COLO668 (cell line): ENCODE measurements at regions not wholly inside any gene's neighbourhood (a gene's known extent, or its start where the extent isn't known, plus 50 kb on each side); places are given as distances from the start of the nearest gene placed in this dataset.
"Not testable (repeated sequence)": the region's sequence is repeated elsewhere in the genome, so short reads cannot be mapped to it uniquely, and the experiment has no call there.

Source experiments
- DNase-seq: peaks from one replicate; lab custom pipeline; 2025; ENCODE audit not compliant: unreplicated experiment; lab: John Stamatoyannopoulos, UW

DNA sequence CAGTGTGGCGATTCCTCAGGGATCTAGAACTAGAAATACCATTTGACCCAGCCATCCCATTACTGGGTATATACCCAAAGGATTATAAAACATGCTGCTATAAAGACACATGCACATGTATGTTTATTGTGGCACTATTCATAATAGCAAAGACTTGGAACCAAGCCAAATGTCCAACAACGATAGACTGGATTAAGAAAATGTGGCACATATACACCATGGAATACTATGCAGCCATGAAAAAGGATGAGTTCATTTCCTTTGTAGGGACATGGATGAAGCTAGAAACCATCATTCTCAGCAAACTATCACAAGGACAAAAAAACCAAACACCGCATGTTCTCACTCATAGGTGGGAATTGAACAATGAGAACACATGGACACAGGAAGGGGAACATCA lies 335.8 kb upstream of the PCDH18 start:
- not testable (repeated sequence) for DNase-seq

DNA sequence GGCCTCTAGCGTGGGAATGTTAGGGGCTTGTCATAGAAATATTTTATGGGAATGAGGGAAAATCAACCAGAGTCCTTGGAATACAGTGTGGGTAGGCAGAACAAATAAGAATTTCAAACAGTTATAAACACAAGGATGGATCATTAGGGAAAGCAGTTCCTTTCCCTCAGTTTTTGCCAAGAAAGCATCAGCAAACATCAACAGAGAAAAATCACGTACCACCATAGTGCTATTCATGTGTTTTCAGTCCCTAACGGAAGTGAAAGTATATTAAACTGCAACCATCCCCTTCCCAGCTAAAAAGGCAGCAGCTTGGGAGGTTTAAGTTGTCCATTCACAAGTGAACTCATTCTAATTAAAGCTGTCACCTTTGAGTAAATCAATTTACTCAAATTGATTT lies 334.4 kb upstream of the PCDH18 start:
- DNase-seq = no peak

DNA sequence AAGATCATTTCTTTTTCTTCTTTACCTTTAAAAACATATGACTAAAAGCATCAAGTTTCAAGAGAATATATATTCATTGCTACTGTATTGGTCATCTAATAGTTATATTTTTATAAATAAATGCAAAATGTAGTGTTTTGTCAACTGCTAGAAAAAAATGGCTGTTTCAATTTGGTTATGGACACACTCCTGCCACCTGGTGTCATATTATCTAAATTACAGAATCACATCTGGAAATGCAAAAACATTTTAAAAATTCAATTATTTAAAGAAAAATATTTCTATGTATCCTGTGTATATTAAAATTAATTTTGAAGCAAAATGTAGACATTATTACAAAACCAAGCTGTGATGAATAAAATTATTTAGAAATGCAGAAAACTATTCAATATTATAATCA lies 329.4 kb upstream of the PCDH18 start:
- no peak for DNase-seq

DNA sequence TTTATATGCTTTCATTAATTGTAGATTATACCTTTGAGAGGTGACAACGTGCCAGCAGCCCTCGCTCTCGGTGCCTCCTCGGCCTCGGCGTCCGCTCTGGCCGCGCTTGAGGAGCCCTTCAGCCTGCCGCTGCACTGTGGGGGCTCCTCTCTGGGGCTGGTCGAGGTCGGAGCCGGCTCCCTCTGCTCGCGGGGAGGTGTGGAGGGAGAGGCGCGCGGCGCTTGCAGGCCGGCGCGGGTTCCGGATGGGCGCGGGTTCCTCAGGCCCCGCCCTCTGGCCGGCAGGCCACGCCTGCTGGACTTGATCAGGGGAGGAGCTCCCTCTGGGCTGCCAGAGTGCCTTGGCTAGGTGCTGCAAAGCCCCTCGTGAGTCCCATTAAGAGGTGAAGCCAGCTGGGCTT lies 321.1 kb upstream of the PCDH18 start:
- DNase-seq = no peak

DNA sequence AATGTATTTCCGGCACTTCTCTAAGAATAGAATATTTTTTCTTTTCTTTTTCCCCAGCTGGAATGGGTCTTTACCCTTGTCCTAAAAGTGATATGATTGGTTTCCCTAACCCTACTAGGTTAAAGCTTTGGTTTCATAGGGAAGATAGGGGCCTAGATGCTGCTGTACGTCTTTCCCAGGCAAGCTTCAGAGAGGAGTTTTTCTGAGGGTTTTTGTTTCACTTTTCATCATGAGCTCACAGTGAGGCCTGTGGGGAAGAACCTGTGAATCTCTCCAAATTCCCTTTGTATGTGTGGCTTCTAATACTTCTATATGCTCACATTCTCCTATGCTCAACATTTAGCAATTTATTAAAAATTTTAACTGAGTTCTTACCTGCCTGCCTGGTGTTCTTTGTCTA lies 320.0 kb upstream of the PCDH18 start:
- no peak for DNase-seq

DNA sequence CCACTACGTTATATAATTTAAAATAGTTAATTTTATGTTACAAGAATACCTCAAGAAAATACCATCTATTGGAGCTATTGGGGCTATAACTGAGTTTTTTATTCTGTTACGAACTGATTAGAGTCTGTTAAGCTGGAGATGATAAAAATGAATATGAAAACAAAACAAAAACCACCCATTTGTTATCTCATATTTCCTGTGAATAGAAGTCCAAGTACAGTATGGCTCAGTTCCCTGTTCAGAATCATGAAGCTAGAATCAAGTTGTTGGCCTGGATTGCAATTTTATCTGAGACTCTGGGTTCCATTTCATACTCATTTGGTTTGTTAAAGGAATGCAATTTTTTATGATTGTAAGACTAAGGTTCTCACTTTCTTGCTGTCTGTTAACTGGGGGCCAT lies 319.1 kb upstream of the PCDH18 start:
- no peak for DNase-seq

DNA sequence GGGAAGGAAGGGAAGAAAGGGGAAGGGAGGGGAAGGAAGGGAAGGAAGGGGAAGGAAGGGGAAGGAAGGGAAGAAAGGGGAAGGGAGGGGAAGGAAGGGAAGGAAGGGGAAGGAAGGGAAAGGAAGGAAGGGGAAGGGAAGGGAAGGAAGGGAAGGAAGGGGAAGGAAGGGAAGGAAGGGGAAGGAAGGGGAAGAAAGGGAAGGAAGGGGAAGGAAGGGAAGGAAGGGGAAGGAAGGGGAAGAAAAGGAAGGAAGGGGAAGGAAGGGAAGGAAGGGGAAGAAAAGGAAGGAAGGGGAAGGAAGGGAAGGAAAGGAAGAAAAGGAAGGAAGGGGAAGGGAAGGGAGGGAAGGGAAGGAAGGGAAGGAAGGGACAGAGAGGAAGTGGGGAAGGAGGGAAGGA lies 295.7 kb upstream of the PCDH18 start:
- DNase-seq = not testable (repeated sequence)

DNA sequence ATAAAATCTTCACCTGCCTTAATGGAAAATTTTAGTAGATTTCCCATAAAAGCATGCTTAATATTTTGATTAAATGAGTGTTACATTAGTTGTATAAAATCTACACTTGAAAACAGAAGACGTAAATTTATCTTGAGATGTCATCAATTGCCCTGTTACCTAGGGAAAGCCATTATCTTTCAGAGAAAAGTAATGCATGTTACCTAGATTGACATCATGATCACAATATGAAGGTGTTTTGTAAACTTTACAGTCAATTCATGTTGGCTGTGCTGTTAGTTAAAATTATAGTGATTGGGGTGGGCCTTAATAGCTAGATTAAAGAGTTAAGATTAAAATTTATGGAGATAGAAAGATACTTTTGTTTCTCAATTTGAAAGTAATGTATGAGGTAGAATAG lies 293.2 kb upstream of the PCDH18 start:
- DNase-seq = no peak

DNA sequence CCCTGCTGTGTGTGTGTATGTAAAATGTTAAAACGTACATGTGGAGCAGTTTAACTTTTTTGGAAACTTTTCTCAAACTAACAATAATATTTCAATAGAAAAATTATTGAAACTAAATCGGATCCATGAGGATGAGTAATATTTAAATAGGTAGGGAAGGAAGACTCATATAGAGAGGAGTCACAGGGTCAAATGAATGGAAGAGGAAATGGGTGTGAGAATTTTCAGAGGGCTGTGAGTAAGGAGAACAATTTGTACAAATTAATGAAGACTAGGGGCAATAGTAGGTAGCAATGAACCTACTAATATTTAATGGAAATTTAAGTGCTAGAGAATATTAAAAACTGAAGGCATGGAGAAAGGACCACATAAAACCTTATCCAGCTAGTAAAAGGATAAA lies 290.7 kb upstream of the PCDH18 start:
- no peak for DNase-seq

DNA sequence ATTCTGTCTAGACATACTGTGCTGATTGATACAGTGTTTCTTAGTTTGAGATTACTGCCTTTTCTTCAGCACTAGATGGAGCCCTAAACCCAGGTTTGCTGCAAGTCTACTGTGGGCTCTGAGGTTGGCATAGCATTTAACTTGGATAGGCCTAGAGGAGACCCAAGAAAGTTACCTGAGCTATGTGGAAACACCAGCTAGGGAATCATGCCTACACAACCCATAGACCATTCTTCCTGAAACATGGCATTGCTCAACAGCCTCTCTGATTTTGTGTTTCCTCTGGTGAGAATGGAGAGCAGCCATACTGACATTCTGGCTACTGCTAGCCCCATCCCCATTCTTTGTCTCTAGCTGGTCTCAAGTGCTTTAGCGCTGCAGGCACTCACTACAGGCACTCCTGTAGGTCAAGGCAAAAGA lies 287.7 kb upstream of the PCDH18 start:
- DNase-seq = peak; percentile 21

DNA sequence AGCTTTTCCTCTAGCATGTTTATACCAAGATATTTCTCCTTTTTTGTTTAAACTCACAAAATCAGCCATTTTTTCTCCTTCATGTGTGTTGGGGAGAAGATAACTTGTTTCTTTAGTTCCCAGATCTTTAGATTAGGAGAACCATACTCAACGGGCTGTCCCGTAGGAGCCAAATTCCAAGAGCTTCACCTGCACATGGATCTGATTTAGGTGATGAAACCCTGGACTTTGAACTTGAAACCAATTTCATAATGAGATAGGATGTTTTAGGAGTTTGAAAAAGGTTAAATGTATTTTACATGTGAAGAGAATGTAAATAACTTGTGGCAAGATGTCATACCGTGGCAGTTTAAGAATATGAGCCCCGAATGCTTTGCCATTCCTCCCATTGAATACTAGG lies 280.0 kb upstream of the PCDH18 start:
- no peak for DNase-seq

DNA sequence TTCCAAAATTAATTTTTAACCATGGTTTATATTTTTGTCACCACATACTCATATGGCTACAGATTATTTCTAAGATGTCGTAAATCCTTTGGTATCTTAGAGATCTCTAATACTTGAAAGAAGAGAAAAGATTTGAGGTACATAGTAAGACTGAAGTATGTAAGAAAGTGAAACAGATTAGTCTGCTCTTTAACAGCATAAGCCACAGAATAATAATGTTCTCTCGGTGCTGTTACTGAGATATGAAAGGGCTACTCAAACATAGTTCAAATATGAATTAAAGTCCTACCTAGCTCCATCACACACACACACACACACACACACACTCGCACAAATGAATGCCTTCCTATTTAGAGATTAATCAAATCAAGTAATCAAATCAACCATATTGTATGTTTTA lies 274.1 kb upstream of the PCDH18 start:
- no peak for DNase-seq

DNA sequence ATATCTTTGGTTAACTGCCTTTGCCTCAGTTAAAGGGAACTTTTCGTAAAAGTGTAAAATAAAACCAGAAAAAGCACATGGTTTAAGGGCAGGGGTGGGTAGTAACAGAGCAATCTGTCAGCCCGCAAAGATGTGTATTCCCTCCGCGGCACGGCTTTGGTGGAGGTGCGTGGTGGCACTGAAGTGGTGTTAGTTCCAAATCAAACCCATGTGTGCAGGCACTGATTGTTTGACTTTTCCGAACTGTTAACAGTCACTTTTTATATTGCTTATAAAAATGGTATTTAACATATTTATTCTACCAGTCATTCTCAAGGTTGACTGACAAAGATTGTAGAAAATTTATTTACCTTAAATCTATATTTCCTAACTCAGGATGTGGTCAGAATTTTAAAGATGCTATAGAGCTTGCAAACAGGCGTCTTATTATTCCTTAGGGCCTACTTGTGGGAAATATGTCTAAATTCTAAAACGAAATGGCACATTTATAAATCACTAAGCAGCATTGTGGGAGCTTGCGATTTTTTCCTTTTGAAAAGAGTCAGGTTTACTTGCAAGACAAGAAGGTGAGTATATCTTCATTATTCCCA lies 272.7 kb upstream of the PCDH18 start:
- no peak for DNase-seq

DNA sequence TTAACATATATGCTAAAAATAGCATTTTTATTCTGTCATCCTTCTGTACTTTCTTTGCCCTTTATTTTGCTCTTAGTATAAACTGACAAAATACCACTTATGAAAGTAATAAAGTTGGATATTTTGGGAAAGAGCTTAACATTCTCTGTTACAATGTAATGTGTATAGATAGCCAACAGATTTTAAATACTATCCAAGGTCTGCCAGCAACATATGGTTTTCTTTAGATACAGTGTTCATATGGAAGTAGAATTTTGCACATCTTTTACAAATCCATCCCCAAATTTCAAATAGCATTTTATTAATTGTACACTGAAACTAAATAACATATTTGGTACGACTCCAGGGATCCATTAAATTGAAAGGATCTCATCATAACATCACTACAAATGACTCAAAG lies 268.6 kb upstream of the PCDH18 start:
- no peak for DNase-seq

DNA sequence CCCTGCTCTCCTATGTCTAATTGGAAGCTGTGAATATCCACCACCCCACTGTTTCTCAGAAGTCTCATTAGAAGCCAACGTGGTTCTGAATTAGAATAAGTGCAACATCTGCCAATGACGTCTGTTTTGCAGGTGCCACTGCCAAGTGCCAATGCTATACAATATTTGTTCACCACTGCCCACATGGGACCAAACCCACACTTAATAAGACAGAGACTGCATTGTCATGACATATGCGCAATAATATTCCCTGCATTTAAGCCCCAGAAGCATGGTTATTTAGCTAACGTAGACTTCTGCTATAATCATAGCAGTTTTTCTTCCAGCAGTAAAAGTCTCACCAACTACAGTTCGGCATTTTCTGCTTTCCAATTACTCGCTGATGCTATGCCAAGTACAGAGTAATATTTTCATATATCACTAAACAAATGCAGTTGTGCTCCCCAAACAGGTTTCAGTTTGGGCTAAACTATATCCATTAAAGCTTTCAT lies 262.5 kb upstream of the PCDH18 start:
- no peak for DNase-seq

DNA sequence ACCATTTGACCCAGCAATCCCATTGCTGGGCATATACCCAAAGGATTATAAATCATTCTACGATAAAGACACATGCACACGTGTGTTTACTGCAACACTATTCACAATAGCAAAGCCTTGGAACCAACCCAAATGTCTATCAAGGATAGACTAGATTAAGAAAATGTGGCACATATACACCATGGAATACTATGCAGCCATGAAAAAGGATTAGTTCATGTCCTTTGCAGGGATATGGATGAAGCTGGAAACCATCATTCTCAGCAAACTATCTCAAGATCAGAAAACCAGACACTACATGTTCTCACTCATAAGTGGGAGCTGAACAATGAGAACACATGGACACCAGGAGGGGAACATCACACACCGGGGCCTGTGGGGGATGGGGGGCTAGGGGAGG lies 257.0 kb upstream of the PCDH18 start:
- not testable (repeated sequence) for DNase-seq

DNA sequence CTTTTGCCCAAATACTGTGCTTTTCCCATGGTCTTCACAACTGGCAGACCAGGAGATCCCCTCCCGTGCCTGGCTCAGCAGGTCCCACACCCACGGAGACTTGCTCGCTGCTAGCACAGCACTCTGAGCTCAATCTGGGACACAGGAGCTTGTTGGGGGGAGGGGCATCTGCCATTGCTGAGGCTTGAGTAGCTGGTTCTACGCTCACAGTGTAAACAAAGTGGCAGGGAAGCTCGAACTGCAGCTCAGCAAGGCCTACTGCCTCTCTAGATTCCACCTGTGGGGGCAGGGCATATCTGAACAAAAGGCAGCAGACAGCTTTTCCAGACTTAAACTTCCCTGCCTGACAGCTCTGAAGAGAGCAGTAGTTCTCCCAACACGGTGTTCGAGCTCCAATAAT lies 251.6 kb upstream of the PCDH18 start:
- DNase-seq = not testable (repeated sequence)

DNA sequence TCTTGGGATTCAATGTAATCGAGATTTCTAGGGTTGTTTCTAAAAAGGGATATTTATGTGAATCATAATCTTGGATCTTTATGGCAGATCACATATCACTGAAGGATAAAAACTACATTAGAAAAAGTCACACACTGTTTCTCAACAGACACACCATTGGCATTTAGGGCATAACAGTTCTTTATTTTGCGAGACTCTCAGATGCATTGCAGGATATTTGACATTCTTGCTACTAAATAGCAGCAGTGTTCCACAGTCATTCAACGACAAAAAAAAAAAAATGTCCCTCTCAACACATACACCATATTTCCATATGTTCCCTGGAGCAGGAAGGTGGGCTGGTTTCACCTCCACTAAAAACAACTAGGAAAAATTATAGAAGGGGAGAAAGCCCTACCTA lies 243.4 kb upstream of the PCDH18 start:
- DNase-seq = no peak

DNA sequence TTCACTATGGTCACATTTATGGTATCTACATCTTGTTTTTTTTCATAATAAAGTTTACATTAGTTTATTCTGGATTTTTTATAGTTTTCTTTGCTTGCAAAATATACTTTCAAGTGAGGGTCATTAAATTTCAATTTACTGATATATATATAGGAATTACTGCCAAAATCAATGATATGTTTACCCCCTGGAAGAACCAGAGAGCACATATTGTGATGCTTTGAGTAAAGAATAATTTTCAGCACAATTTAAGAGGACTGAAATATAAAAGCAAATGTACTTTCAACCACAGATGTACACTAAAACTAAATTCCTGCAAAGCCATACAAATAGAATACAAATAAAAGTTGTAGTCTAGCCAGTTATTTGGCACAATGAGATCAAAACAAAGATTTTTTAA lies 242.2 kb upstream of the PCDH18 start:
- no peak for DNase-seq

DNA sequence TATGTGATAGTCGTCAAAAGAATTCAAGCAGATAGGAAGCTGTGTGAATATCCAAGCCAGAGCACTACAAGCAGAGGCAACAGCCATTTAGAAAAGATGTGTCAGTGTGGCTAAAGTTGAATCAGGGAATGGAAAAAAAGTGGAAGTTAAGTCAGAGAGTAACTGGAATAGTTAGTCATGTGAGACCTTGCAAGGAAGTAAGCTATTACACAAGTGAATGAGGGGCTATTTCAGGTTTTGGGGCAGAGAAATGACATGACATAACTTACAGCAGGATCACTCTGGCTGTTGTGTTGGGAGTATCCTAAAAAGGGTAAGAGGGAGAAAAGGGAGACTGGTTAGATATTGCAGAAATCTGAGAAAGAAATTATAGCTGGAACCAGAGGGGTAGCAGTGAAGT lies 236.6 kb upstream of the PCDH18 start:
- no peak for DNase-seq

DNA sequence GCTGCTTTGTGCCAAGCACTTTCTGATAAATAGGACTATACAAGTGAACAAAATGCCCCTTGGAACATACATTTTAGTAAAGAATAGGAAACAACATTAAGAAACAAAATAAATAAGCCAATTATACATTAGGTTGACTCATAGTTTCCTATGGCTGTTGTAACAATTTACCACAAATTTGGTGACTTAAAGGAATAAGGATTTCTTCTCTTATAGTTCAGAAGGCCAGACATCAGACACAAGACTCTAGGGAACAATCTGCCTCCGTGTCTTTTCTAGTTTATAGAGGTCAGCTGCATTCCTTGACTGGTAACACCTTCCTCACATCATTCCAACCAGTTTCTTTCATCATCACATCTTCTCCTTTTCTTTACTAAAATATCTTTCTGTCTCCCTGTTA lies 235.9 kb upstream of the PCDH18 start:
- DNase-seq = no peak

DNA sequence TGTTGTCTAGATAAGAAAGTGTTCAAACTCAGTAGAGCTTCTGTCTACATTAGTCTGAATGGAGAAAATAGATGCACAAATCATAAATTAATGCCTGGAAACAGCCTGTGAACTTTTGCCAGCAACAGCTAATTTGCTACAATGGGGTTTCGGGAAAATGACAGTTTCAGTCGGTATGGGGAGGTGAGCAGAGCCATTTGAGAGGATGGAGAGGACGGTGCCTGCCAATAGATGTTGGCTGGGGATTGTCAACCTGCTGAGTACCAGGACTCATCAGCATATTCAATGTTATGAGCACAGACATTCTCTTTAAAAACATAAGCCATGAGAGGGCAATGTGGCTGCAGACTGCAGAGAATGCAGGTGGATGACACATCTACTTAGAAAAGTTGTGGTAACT lies 230.3 kb upstream of the PCDH18 start:
- no peak for DNase-seq

DNA sequence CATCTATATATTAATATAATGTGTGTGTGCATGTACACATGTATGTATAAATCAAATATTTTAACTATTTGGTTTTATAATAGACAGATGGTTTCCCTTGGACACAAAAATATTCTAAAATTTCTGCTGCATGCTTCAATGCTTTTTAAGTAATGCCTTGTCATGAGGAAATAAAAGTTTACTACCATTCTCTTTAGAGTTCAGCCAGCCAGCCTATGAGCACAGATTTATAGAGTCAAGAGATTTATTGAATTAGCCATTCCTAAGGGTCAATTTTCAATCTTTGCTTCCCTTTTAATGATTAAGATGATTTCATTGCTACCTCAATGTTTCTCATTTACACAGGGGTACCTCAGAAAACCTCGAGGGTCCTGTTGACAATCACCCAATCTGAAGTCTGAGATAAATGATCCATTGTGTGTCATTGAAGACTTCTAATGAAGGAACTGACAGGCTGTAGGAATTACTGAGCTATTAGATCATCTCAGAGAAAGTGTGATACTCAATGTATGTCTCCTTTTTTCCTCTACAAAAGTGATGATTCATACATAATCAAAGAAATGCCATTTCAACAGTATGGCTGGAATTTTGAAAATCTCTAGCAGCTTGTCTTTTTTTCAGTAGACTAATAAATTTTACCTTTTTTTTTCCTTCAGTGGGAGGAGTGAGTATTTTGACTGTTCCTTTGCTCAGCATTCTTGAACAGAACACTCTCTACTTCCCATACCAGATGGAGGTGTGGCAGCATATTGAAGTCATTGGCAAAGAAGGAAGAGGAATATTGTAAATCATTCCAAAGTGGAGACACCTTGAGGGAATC lies 222.6 kb upstream of the PCDH18 start:
- no peak for DNase-seq
